ENCODE measurements at regions not wholly inside any gene's neighbourhood (a gene's known extent, or its start where the extent isn't known, plus 50 kb on each side); places are given as distances from the start of the nearest gene placed in this dataset.

- TF ChIP-seq, protein P1, sequence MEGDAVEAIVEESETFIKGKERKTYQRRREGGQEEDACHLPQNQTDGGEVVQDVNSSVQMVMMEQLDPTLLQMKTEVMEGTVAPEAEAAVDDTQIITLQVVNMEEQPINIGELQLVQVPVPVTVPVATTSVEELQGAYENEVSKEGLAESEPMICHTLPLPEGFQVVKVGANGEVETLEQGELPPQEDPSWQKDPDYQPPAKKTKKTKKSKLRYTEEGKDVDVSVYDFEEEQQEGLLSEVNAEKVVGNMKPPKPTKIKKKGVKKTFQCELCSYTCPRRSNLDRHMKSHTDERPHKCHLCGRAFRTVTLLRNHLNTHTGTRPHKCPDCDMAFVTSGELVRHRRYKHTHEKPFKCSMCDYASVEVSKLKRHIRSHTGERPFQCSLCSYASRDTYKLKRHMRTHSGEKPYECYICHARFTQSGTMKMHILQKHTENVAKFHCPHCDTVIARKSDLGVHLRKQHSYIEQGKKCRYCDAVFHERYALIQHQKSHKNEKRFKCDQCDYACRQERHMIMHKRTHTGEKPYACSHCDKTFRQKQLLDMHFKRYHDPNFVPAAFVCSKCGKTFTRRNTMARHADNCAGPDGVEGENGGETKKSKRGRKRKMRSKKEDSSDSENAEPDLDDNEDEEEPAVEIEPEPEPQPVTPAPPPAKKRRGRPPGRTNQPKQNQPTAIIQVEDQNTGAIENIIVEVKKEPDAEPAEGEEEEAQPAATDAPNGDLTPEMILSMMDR (IDR thresholded peaks at IDR 0.05): no peak
- no peak for TF ChIP-seq POLR2A (IDR thresholded peaks at IDR 0.05)
These were observed 167.6 kb downstream of the TTC8 start for GRCh38 chr14:88992011-88992410.
